ENCODE measurements at regions not wholly inside any gene's neighbourhood (a gene's known extent, or its start where the extent isn't known, plus 50 kb on each side); places are given as distances from the start of the nearest gene placed in this dataset.
"Not testable (repeated sequence)": the region's sequence is repeated elsewhere in the genome, so short reads cannot be mapped to it uniquely, and the experiment has no call there.

DNA sequence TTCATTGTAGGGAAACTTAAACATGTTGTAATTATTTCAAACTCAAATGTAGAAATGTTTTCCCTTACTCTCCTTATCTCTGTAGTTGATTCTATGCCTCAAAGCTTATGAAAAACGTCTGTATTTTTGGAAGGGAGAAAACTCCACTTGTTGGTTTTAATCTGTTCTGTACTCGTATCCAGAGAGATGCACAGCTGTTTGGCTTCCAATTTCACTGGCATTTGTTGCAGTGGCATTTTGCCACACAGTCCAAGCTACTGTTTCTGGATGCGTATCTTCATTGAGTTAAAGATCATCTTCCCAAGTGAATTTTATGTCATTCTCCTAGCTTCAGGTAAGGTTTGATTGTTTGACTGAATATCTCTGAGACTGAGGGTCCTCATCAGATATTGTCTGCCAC, 481.4 kb downstream of the TRHDE start:
- Histone ChIP-seq H3K27me3 (no peaks in the 10 kb centered on the region), H3K36me3 (no peaks in the 10 kb centered on the region), H3K27ac (no peak overlapping the region), H3K4me3 (no peak overlapping the region), H4K20me1 (no peaks in the 10 kb centered on the region), H3K4me1 (peaks cover 0 to 22% (median 0%) of the 10 kb centered on the region in 10 experiments; a peak in 6 of 20 replicates), H3K4me2 (no peak overlapping the region), H3K9me3 (replicated peaks in 1 of 11) (peaks cover 0 to 13% (median 6%) of the 10 kb centered on the region in 11 experiments; a peak in 14 of 22 replicates), H3K9ac (no peak overlapping the region)
- no peak for TF ChIP-seq Cebpa-rat (IDR thresholded peaks at IDR 0.05)

GRCh38 chr12:72754026-72754425, 481.9 kb downstream of the TRHDE start:
- H3K4me3 ChIP-seq, H3K27me3 ChIP-seq, H3K9ac ChIP-seq, H3K27ac ChIP-seq, H4K20me1 ChIP-seq, H3K36me3 ChIP-seq, H3K4me2 ChIP-seq: not testable (repeated sequence)
- Histone ChIP-seq H3K4me1 (peaks cover 0 to 17% (median 0%) of the 10 kb centered on the region in 10 experiments; a peak in 6 of 20 replicates), H3K9me3 (replicated peaks in 1 of 11) (peaks cover 0 to 13% (median 8%) of the 10 kb centered on the region in 11 experiments; a peak in 15 of 22 replicates)

GRCh38 chr12:72766517-72766916, 494.3 kb downstream of the TRHDE start:
- Histone ChIP-seq H3K27me3 (no peaks in the 10 kb centered on the region), H3K9me3 (replicated peaks in 1 of 11) (0 out of 22 replicates have a peak, but pooled peaks cover 0 to 5% (median 0%) of the 10 kb centered on the region in 11 experiments), H4K20me1 (no peaks in the 10 kb centered on the region), H3K4me2 (no peak overlapping the region), H3K4me3 (no peak overlapping the region), H3K9ac (no peak overlapping the region), H3K27ac (no peak overlapping the region), H3K4me1 (no peaks in the 10 kb centered on the region), H3K36me3 (no peaks in the 10 kb centered on the region)
- no peak for TF ChIP-seq Cebpa-rat (IDR thresholded peaks at IDR 0.05)

GRCh38 chr12:72774023-72774422, 501.9 kb downstream of the TRHDE start:
- no peaks in the 10 kb centered on the region for H4K20me1 ChIP-seq
- no peak overlapping the region for H3K27ac ChIP-seq
- H3K4me3 ChIP-seq: no peak overlapping the region
- H3K4me2 ChIP-seq: no peak overlapping the region
- H3K9me3 ChIP-seq (replicated peaks in 1 of 11): no peaks in the 10 kb centered on the region
- TF ChIP-seq Cebpa-rat (IDR thresholded peaks at IDR 0.05): no peak
- no peaks in the 10 kb centered on the region for H3K27me3 ChIP-seq
- no peak overlapping the region for H3K9ac ChIP-seq
- no peaks in the 10 kb centered on the region for H3K4me1 ChIP-seq
- no peaks in the 10 kb centered on the region for H3K36me3 ChIP-seq

- no peak for TF ChIP-seq Cebpa-rat (IDR thresholded peaks at IDR 0.05)
- Histone ChIP-seq H3K4me1 (no peaks in the 10 kb centered on the region), H3K9me3 (replicated peaks in 1 of 11) (no peaks in the 10 kb centered on the region)
Observed at GRCh38 chr12:72777806-72778205, 505.6 kb downstream of the TRHDE start.

DNA sequence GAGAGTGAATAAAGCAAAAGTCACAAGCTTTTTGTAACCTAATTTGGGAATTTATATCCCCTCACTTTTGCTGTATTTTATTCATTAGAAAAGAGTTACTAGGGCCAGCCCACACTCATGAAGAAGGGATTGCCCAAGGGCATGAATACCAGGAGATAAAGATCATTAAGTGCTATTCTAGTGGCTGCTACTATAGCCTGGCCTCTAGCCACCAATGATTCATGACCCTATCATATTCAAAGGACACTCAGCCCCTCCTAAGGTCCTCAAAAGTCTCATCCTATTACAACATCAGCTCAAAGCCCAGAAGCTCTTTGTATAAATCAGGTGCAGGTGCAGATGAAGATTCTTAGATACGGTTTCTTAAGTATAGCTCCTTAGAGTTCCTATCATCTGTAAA, 518.1 kb downstream of the TRHDE start:
- H3K27me3 ChIP-seq: no peaks in the 10 kb centered on the region
- H3K9me3 ChIP-seq (replicated peaks in 1 of 11): no peaks in the 10 kb centered on the region
- H3K4me3 ChIP-seq: no peak overlapping the region
- no peaks in the 10 kb centered on the region for H3K36me3 ChIP-seq
- H3K4me1 ChIP-seq: no peaks in the 10 kb centered on the region
- no peak overlapping the region for H3K9ac ChIP-seq
- no peak overlapping the region for H3K27ac ChIP-seq
- H4K20me1 ChIP-seq: no peaks in the 10 kb centered on the region
- no peak for TF ChIP-seq Cebpa-rat (IDR thresholded peaks at IDR 0.05)
- H3K4me2 ChIP-seq: no peak overlapping the region

More at GRCh38 chr12:72777806-72778205, 505.6 kb downstream of the TRHDE start:
- Histone ChIP-seq H3K27me3 (no peaks in the 10 kb centered on the region), H3K4me3 (no peak overlapping the region), H3K27ac (no peak overlapping the region), H3K4me2 (no peak overlapping the region), H4K20me1 (no peaks in the 10 kb centered on the region), H3K36me3 (no peaks in the 10 kb centered on the region), H3K9ac (no peak overlapping the region)

GRCh38 chr12:72792889-72793288, 520.7 kb downstream of the TRHDE start:
- Histone ChIP-seq H3K36me3 (no peaks in the 10 kb centered on the region), H3K27me3 (no peaks in the 10 kb centered on the region), H3K4me2 (no peak overlapping the region), H3K9ac (no peak overlapping the region), H3K9me3 (replicated peaks in 1 of 11) (0 out of 22 replicates have a peak, but pooled peaks cover 0 to 3% (median 0%) of the 10 kb centered on the region in 11 experiments), H4K20me1 (no peaks in the 10 kb centered on the region), H3K4me1 (no peaks in the 10 kb centered on the region), H3K4me3 (no peak overlapping the region), H3K27ac (no peak overlapping the region)
- TF ChIP-seq Cebpa-rat (IDR thresholded peaks at IDR 0.05): no peak

DNA sequence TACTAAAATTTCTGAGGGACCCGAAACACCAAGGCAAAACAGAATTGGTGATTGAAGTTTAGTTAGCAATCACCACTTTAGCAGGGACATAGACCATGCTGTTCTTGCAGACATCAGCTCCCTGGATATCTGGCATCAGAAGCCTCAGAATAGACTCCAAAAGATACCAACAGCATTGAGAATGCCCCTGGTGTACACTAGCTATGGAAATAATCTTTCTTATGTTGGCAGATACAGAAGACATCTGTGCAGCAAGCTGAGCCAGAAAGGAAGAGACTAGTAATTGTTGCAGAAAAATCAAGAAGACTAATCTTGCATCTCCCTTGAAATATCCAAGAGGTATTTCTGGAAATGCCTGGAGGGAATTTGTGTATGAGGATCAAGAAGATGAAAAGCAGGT, 521.6 kb downstream of the TRHDE start:
- 0 out of 22 replicates have a peak, but pooled peaks cover 0 to 3% (median 0%) of the 10 kb centered on the region in 11 experiments for H3K9me3 ChIP-seq (replicated peaks in 1 of 11)
- H4K20me1 ChIP-seq: no peaks in the 10 kb centered on the region
- H3K36me3 ChIP-seq: no peaks in the 10 kb centered on the region
- no peak overlapping the region for H3K4me3 ChIP-seq
- H3K9ac ChIP-seq: no peak overlapping the region
- H3K27ac ChIP-seq: no peak overlapping the region
- no peaks in the 10 kb centered on the region for H3K27me3 ChIP-seq
- no peaks in the 10 kb centered on the region for H3K4me1 ChIP-seq
- no peak overlapping the region for H3K4me2 ChIP-seq
- TF ChIP-seq Cebpa-rat (IDR thresholded peaks at IDR 0.05): no peak

DNA sequence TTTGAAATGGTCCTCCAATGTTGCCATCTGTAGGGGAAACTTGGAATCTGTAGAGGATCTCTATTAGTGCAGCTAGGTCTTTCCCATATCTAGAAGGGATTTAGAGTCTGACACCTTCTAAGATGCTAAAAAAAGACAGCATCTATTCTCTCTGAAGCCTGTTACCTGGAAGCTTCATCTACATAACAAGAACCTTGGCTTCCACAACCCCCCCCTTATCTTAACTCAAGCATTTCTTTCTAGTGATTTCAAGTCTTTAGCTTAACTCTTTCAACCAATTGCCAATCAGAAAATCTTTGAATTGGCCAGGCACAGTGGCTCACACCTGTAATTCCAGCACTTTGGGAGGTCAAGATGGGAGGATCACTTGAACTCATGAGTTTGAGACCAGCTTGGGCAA, 543.3 kb downstream of the TRHDE start:
- Histone ChIP-seq H3K36me3 (no peaks in the 10 kb centered on the region), H4K20me1 (no peaks in the 10 kb centered on the region), H3K4me1 (no peaks in the 10 kb centered on the region), H3K9ac (no peak overlapping the region), H3K4me2 (no peak overlapping the region), H3K27me3 (no peaks in the 10 kb centered on the region), H3K9me3 (replicated peaks in 1 of 11) (peaks cover 12 to 23% (median 20%) of the 10 kb centered on the region in 11 experiments; a peak in 21 of 22 replicates), H3K27ac (no peak overlapping the region), H3K4me3 (no peak overlapping the region)
- TF ChIP-seq Cebpa-rat (IDR thresholded peaks at IDR 0.05): no peak

DNA sequence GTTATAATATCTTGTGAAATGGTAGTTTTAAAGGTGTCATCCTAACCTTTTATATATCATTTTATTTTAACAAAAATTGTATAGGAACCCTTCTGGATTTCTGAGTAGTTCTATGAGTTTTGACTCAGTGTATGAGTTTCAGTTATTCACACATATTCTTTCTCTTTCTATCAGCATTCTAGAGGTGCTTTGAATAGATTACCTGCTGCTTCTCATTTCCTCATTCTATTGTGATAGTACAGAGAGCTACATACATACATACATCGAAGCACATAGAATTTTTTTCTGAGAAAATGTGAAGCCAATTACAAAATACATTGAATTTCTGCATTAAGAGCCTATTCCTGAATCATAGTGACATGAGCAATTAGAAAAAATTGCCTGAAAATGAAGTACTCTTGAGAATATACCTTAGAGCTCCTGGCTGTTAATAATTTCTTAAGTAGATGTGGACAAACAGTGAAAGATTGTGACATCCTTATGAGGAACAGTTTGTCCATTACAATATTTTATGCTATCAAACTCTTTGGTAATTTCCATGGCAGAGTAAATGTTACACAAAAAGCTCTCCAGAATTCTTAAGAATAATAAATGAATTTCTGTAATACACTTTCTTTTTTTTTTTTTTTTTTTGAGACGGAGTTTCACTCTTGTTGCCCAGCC, 556.6 kb downstream of the TRHDE start:
- TF ChIP-seq Cebpa-rat (IDR thresholded peaks at IDR 0.05): no peak
- Histone ChIP-seq H3K4me1 (no peaks in the 10 kb centered on the region), H3K27ac (no peak overlapping the region), H3K27me3 (no peaks in the 10 kb centered on the region), H3K4me2 (no peak overlapping the region), H3K36me3 (no peaks in the 10 kb centered on the region), H3K9me3 (replicated peaks in 1 of 11) (no peaks in the 10 kb centered on the region; a peak in 2 of 22 replicates), H3K9ac (no peak overlapping the region), H4K20me1 (no peaks in the 10 kb centered on the region), H3K4me3 (no peak overlapping the region)
